CD8-positive, alpha-beta memory T cell (primary cell): ENCODE measurements at regions not wholly inside any gene's neighbourhood (a gene's known extent, or its start where the extent isn't known, plus 50 kb on each side); places are given as distances from the start of the nearest gene placed in this dataset.

Experiments
- CTCF ChIA-PET: fragments of 350-600 bp; sonication (Branson Sonifier 250); formaldehyde crosslinking; loops from one replicate; lab custom pipeline; 2021; ENCODE audit warnings: antibody characterized with exemption; lab: Charles Lee
- POLR2A ChIA-PET: fragments of 350-600 bp; sonication (Branson Sonifier 250); formaldehyde crosslinking; loops from one replicate; lab custom pipeline; 2021; ENCODE audit warnings: antibody characterized with exemption; lab: Charles Lee
- DNase-seq, 5 donors: peaks; one replicate each; pipeline versions ENCODE4 v3.0.0 to v3.0.0-alpha.2; 2020 to 2022; ENCODE audit warnings: mixed read lengths in 1 of 5
- H3K27ac ChIP-seq: one replicate; pipeline ENCODE4 v1.7.0; 2013; ENCODE audit warnings: low read depth, mild to moderate bottlenecking, low read length, moderate library complexity
- H3K27me3 ChIP-seq: 2 replicates; pipeline ENCODE4 v1.7.0; 2013; ENCODE audit warnings: low read length, mild to moderate bottlenecking; ENCODE audit not compliant: insufficient read depth, poor library complexity, severe bottlenecking
- H3K36me3 ChIP-seq: 2 replicates; pipeline ENCODE4 v1.7.0; 2013; ENCODE audit warnings: mild to moderate bottlenecking, low read length, moderate library complexity; ENCODE audit not compliant: insufficient read depth
- H3K4me1 ChIP-seq: 2 replicates; pipeline ENCODE4 v1.7.0; 2013; ENCODE audit warnings: mild to moderate bottlenecking, low read length, moderate library complexity; ENCODE audit not compliant: insufficient read depth
- H3K4me3 ChIP-seq: 2 replicates; pipeline ENCODE4 v1.7.0; 2013; ENCODE audit warnings: mild to moderate bottlenecking, low read length
- H3K9me3 ChIP-seq: 2 replicates; pipeline ENCODE4 v1.7.0; 2013; ENCODE audit warnings: mild to moderate bottlenecking, low read length
- H3K27ac Mint-ChIP-seq, 8 donors: one replicate each; pipeline ENCODE4 v1.8.0; 2020 to 2021; ENCODE audit warnings: mixed read lengths in 8 of 8, mild to moderate bottlenecking in 6 of 8, inconsistent platforms in 3 of 8, moderate library complexity in 3 of 8
- H3K27me3 Mint-ChIP-seq, 2 donors: one replicate each; pipeline ENCODE4 v1.8.0; 2020 to 2021; ENCODE audit warnings: mixed read lengths in 2 of 2, mild to moderate bottlenecking in 1 of 2, moderate library complexity in 1 of 2
- H3K36me3 Mint-ChIP-seq, 3 donors: one replicate each; pipeline ENCODE4 v1.8.0; 2020 to 2021; ENCODE audit warnings: mixed read lengths in 3 of 3, inconsistent platforms in 1 of 3, mild to moderate bottlenecking in 1 of 3
- H3K4me1 Mint-ChIP-seq, 3 donors: one replicate each; pipeline ENCODE4 v1.8.0; 2020 to 2021; ENCODE audit warnings: mixed read lengths in 3 of 3, inconsistent platforms in 1 of 3, mild to moderate bottlenecking in 1 of 3
- H3K4me3 Mint-ChIP-seq, 7 donors: one replicate each; pipeline ENCODE4 v1.8.0; 2020 to 2021; ENCODE audit warnings: mixed read lengths in 7 of 7, mild to moderate bottlenecking in 6 of 7, moderate library complexity in 4 of 7, inconsistent platforms in 2 of 7
- H3K9me3 Mint-ChIP-seq, 5 donors: one replicate each; pipeline ENCODE4 v1.8.0; 2020 to 2022; ENCODE audit warnings: mixed read lengths in 5 of 5, mild to moderate bottlenecking in 3 of 5, moderate library complexity in 2 of 5, inconsistent platforms in 1 of 5

DNA sequence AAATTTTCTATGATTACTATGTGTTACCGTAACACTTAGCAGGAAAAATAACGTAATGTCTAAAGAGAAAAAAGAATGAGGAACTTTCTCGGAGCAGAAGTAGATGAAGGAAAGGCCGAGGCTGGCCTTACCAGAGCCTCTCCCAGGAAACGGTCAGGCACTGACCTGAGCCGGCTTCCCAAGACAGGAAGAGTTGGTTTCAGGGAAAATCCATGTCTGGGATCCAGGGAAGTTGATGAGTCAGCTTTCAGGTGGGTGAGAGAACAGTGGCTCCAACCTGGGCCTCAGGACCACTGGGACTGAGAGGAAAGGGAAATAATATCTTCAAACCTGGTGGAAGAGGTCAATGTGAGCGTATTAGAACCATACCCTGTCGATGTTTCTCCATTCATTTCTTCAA is 93.3 kb upstream of the UBL3 start:
- Histone ChIP-seq H3K27me3 (no peaks in the 10 kb centered on the region), H3K27ac (no peak overlapping the region), H3K9me3 (no peaks in the 10 kb centered on the region), H3K36me3 (no peaks in the 10 kb centered on the region), H3K4me3 (no peak overlapping the region), H3K4me1 (peaks cover under 1% of the 10 kb centered on the region)
- Mint-ChIP-seq H3K27me3 (peaks cover 0 to 5% of the 10 kb centered on the region in 2 donors), H3K4me3 (peak overlapping the region in 1 of 7 donors; percentile 5), H3K27ac (peak overlapping the region in 1 of 8 donors; percentile 79), H3K4me1 (peaks cover 10 to 50% (median 44%) of the 10 kb centered on the region in 3 donors), H3K36me3 (peaks cover 0 to 10% (median 6%) of the 10 kb centered on the region in 3 donors), H3K9me3 (no peaks in the 10 kb centered on the region)
- ChIA-PET POLR2A (no interaction called here), CTCF (interaction anchor here (1.9 to 2.0 kb wide), 2 partner anchors 7 to 171 kb away, joined by 5 to 6 read pairs; no protein-coding TSS in a partner anchor)
- DNase-seq, result no peak

DNA sequence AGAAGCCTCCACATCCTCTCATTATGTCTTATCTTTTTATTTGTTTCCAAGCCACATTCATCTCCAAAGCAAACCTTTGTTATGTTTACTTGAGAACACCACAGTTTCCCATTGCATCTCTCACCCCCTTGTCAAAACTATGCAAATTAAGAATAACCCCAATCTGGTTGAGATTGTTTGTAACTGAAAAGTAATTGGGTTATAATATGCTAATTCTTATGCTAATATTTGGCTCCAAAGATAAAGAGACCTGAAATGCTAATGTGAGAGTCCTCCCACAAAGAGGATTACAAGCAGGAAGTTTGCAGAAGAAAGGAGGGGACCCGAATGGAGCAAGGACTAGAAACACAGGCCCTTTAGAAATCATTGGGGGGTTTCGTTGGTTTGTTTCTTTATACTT is 92.9 kb upstream of the UBL3 start:
- ChIA-PET CTCF (interaction anchor here (9.5 kb wide), 1 partner anchor 170 kb away, joined by 136 read pairs; no protein-coding TSS in a partner anchor), POLR2A (no interaction called here)
- Histone ChIP-seq H3K27ac (no peak overlapping the region), H3K9me3 (no peaks in the 10 kb centered on the region), H3K36me3 (no peaks in the 10 kb centered on the region), H3K4me1 (peaks cover 5% of the 10 kb centered on the region), H3K27me3 (no peaks in the 10 kb centered on the region), H3K4me3 (no peak overlapping the region)
- Mint-ChIP-seq H3K27me3 (peaks cover 0 to 5% of the 10 kb centered on the region in 2 donors), H3K27ac (peak overlapping the region in 1 of 8 donors; percentile 79), H3K4me1 (peaks cover 11 to 54% (median 46%) of the 10 kb centered on the region in 3 donors), H3K9me3 (no peaks in the 10 kb centered on the region), H3K4me3 (peak overlapping the region in 1 of 7 donors; percentile 5), H3K36me3 (peaks cover 0 to 10% (median 6%) of the 10 kb centered on the region in 3 donors)
- no peak for DNase-seq

DNA sequence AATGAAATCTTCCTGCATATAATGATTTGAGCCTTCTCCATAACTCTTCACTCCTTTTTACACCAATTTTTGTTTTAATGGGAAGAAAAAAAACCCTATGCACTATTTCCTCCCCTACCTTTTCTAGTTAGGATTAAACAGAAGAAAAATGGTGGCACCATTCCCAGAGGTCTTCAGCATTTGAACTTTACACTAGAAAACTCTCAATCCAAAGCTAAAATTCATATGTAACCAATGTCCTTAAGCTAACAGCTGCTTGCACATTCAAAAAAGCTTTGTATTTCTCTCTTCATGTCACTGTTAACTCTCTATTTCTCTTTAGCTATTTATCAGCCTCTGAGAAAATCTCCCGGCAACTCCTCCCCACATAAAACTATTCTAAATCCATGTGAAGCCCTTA is 90.3 kb upstream of the UBL3 start:
- Mint-ChIP-seq H3K4me1 (peaks cover 36 to 79% (median 72%) of the 10 kb centered on the region in 3 donors), H3K36me3 (peaks cover 0 to 12% (median 6%) of the 10 kb centered on the region in 3 donors), H3K4me3 (no peak overlapping the region), H3K27me3 (no peaks in the 10 kb centered on the region), H3K27ac (peak overlapping the region in 2 of 8 donors; percentile 59 to 71), H3K9me3 (no peaks in the 10 kb centered on the region)
- H3K36me3 ChIP-seq, result no peaks in the 10 kb centered on the region
- peaks cover 30% of the 10 kb centered on the region for H3K4me1 ChIP-seq
- no peak overlapping the region for H3K4me3 ChIP-seq
- no peaks in the 10 kb centered on the region for H3K27me3 ChIP-seq
- CTCF ChIA-PET, result interaction anchor here (8.9 to 9.5 kb wide), 2 partner anchors 18 to 172 kb away, joined by 85 to 136 read pairs; no protein-coding TSS in a partner anchor
- POLR2A ChIA-PET, result no interaction called here
- DNase-seq, result no peak
- H3K9me3 ChIP-seq, result no peaks in the 10 kb centered on the region
- no peak overlapping the region for H3K27ac ChIP-seq

DNA sequence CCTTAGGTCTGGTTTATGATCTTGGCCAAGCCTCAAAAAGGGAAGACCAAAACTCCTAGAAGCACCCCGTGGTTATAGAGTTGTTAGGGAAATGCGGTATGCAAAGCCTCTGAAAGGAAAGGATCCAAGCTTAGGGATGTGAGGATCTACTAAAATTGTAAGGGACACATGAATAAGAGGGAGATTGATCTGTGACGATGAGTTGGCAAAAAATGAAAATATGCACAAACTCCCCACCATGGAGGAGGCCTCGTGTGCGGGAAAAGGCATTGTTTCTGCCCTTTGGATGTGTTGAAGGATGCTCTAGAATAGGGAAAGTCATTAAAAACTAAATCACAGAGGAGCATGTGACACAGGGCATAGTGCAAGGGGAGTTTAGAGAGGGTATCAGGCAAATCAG is 88.7 kb upstream of the UBL3 start:
- Mint-ChIP-seq H3K9me3 (no peaks in the 10 kb centered on the region), H3K4me1 (peaks cover 49 to 95% (median 87%) of the 10 kb centered on the region in 3 donors), H3K27me3 (no peaks in the 10 kb centered on the region), H3K36me3 (peaks cover 0 to 12% (median 6%) of the 10 kb centered on the region in 3 donors), H3K27ac (peak overlapping the region in 6 of 8 donors; percentile 9 to 78 (median 46)), H3K4me3 (no peak overlapping the region)
- ChIA-PET CTCF (interaction anchor here (1.4 to 9.5 kb wide), 6 partner anchors 13 to 174 kb away, joined by 3 to 136 read pairs (median 41); no protein-coding TSS in a partner anchor), POLR2A (no interaction called here)
- Histone ChIP-seq H3K27ac (no peak overlapping the region), H3K27me3 (no peaks in the 10 kb centered on the region), H3K9me3 (no peaks in the 10 kb centered on the region), H3K4me3 (no peak overlapping the region), H3K36me3 (no peaks in the 10 kb centered on the region), H3K4me1 (peaks cover 44% of the 10 kb centered on the region)
- DNase-seq, result no peak

DNA sequence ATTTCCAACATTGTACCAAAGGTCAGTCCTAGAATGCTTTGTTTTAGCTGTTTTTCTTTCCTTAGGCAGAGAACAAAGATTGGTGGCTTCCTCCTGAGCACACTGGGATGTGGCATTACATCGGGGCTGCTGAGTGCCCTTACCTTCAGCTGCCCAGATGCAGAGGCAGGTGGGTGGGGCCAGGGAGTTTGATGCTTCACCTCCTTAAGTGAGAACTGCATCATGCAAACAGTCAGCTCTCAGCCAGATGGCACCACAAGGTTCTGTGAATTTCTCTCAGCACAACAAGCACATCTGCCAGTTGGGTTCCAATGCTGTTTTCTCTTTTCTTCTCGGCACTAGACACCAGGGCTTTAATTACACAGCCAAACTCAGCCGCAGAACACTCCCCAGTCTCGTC is 87.4 kb upstream of the UBL3 start:
- Histone ChIP-seq H3K36me3 (no peaks in the 10 kb centered on the region), H3K27me3 (no peaks in the 10 kb centered on the region), H3K4me1 (peaks cover 46% of the 10 kb centered on the region), H3K4me3 (no peak overlapping the region), H3K9me3 (no peaks in the 10 kb centered on the region), H3K27ac (no peak overlapping the region)
- H3K27me3 Mint-ChIP-seq, result no peaks in the 10 kb centered on the region
- H3K27ac Mint-ChIP-seq, result peak overlapping the region in 7 of 8 donors; percentile 9 to 94 (median 82)
- H3K9me3 Mint-ChIP-seq, result no peaks in the 10 kb centered on the region
- peak in 3 of 5 donors; percentile 24 to 64 (median 25) for DNase-seq
- H3K4me1 Mint-ChIP-seq, result peaks cover 45 to 89% (median 85%) of the 10 kb centered on the region in 3 donors
- H3K4me3 Mint-ChIP-seq, result peak overlapping the region; percentile 38 to 90 (median 87)
- ChIA-PET POLR2A (interaction anchor here (0.7 to 4.1 kb wide), 4 partner anchors 16 to 175 kb away, joined by 3 to 41 read pairs (median 8); partner anchors contain the start of gene UBL3), CTCF (interaction anchor here (0.8 to 9.5 kb wide), 10 partner anchors 10 to 195 kb away, joined by 3 to 136 read pairs (median 9); no protein-coding TSS in a partner anchor)
- H3K36me3 Mint-ChIP-seq, result peaks cover 0 to 8% (median 0%) of the 10 kb centered on the region in 3 donors

DNA sequence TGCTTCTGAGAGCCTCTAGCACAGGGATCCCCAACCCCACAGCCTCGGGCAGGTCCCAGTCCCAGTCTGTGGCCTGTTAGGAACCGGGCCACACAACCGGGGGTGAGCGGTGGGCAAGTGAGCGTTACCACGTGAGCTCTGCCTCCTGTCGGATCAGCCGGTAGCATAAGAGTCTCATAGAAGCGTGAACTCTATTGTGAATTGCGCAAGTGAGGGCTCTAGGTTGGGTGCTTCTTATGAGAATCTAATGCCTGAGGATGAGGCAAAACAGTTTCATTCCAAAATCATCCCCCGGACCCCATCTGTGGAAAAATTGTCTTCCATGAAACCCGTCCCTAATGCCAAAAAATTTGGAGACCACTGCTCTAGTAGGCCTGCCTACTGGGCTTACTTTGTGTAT is 87.0 kb upstream of the UBL3 start:
- POLR2A ChIA-PET, result interaction anchor here (1.2 to 4.1 kb wide), 3 partner anchors 17 to 106 kb away, joined by 3 to 41 read pairs (median 14); partner anchors contain the start of gene UBL3
- no peaks in the 10 kb centered on the region for H3K36me3 ChIP-seq
- DNase-seq, result no peak
- H3K4me3 ChIP-seq, result peak overlapping the region; percentile 18
- peaks cover 46% of the 10 kb centered on the region for H3K4me1 ChIP-seq
- Mint-ChIP-seq H3K36me3 (peaks cover 0 to 8% (median 0%) of the 10 kb centered on the region in 3 donors), H3K4me3 (peak overlapping the region; percentile 69 to 90 (median 87)), H3K27me3 (no peaks in the 10 kb centered on the region), H3K27ac (peak overlapping the region; percentile 7 to 94 (median 70)), H3K4me1 (peaks cover 45 to 84% (median 81%) of the 10 kb centered on the region in 3 donors), H3K9me3 (no peaks in the 10 kb centered on the region)
- no peaks in the 10 kb centered on the region for H3K9me3 ChIP-seq
- H3K27me3 ChIP-seq, result no peaks in the 10 kb centered on the region
- no peak overlapping the region for H3K27ac ChIP-seq
- CTCF ChIA-PET, result interaction anchor here (1.2 to 9.5 kb wide), 10 partner anchors 7 to 196 kb away, joined by 3 to 136 read pairs (median 12); no protein-coding TSS in a partner anchor

DNA sequence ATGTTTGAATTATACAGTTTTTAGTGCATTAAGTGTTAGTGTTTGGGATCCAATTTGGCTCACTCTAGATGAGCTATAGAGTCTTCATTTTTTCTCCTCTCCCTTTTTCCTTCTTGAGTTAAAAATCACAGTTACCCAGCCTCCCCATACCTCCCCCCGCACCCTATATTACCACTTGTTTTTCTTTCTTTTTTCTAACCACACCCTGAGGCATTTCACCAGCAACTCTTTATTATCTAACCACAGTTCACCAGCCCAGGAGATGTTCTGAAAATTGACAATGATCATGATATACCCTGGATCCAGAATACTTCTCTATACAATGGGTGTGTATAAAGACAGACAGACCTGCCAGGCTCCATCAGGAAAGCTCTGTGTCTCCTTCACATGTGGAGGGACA is 86.5 kb upstream of the UBL3 start:
- no peak overlapping the region for H3K27ac ChIP-seq
- H3K27me3 Mint-ChIP-seq, result no peaks in the 10 kb centered on the region
- peak in 1 of 5 donors; percentile 26 for DNase-seq
- H3K4me1 ChIP-seq, result peaks cover 46% of the 10 kb centered on the region
- H3K4me3 ChIP-seq, result peak overlapping the region; percentile 66
- no peaks in the 10 kb centered on the region for H3K9me3 Mint-ChIP-seq
- peak overlapping the region in 7 of 8 donors; percentile 9 to 94 (median 57) for H3K27ac Mint-ChIP-seq
- peak overlapping the region; percentile 69 to 94 (median 87) for H3K4me3 Mint-ChIP-seq
- peaks cover 0 to 6% (median 0%) of the 10 kb centered on the region in 3 donors for H3K36me3 Mint-ChIP-seq
- H3K36me3 ChIP-seq, result no peaks in the 10 kb centered on the region
- ChIA-PET CTCF (interaction anchor here (1.1 to 9.5 kb wide), 16 partner anchors 8 to 429 kb away, joined by 3 to 136 read pairs (median 8); partner anchors contain the start of gene UBL3), POLR2A (interaction anchor here (1.2 to 4.1 kb wide), 5 partner anchors 17 to 178 kb away, joined by 3 to 41 read pairs (median 14); partner anchors contain the start of gene UBL3)
- H3K4me1 Mint-ChIP-seq, result peaks cover 45 to 80% (median 78%) of the 10 kb centered on the region in 3 donors
- no peaks in the 10 kb centered on the region for H3K9me3 ChIP-seq
- no peaks in the 10 kb centered on the region for H3K27me3 ChIP-seq
